ENCODE measurements at regions not wholly inside any gene's neighbourhood (a gene's known extent, or its start where the extent isn't known, plus 50 kb on each side); places are given as distances from the start of the nearest gene placed in this dataset.

DNA sequence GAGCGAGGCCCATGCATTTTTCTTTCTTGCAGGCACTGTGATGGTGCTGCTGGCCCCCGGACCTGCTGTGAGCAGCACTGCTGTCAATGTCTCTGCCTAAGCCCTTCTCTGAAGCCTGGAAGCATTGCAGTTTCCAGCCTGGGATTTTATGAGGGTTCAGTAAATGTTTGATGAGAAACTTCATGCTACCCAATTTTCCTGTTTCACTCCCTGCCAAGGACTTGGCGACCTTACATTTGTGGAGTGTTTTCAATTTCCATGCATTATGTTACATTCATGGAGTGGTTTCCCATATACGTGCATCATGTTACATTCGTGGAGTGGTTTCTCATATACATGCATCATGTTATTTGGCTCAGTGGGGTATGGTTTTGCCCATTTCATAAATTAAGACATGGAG, 90.7 kb upstream of the PTCH1 start:
- TF ChIP-seq SRF (CRISPR knock-in tag; IDR thresholded peaks at IDR 0.05) (no peak), NONO (IDR thresholded peaks at IDR 0.05; ENCODE audit: low read depth in 2 of 2, low read length in 1 of 2) (no peak), CEBPB (tag; IDR thresholded peaks at IDR 0.05) (no peak)

Data from K562 (cell line).